Uterus (tissue), 3 donors: ENCODE measurements at regions not wholly inside any gene's neighbourhood (a gene's known extent, or its start where the extent isn't known, plus 50 kb on each side); places are given as distances from the start of the nearest gene placed in this dataset.

Experiments used
- DNase-seq, 2 donors: peaks; one replicate each; pipeline ENCODE4 v3.0.0-alpha.2; 2019 to 2020
- H3K27ac ChIP-seq, 2 donors: fragments of 200-600 bp; sonication (generic); 1 replicate in 1 of 2; 2 replicates in 1 of 2; pipeline ENCODE4 v1.5.1; 2016 to 2018
- H3K27me3 ChIP-seq, 2 donors: fragments of 200-600 bp; sonication (generic); one replicate each; pipeline ENCODE4 v1.5.1; 2018 to 2019; ENCODE audit warnings: control low read depth in 1 of 2
- H3K36me3 ChIP-seq, 2 donors: fragments of 200-600 bp; sonication (generic); one replicate each; pipeline ENCODE4 v1.5.1; 2019; ENCODE audit warnings: control low read depth in 1 of 2
- H3K4me1 ChIP-seq, 2 donors: fragments of 200-600 bp; sonication (generic); one replicate each; pipeline ENCODE4 v1.5.1; 2018 to 2019; ENCODE audit warnings: control low read depth in 1 of 2
- H3K4me3 ChIP-seq, 2 donors: fragments of 200-600 bp; sonication (generic); 1 replicate in 1 of 2; 2 replicates in 1 of 2; pipeline ENCODE4 v1.5.1; 2018 to 2019; ENCODE audit warnings: mild to moderate bottlenecking in 1 of 2
- H3K9me3 ChIP-seq, 2 donors: fragments of 200-600 bp; sonication (generic); one replicate each; pipeline ENCODE4 v1.5.1; 2019; ENCODE audit warnings: control low read depth in 1 of 2
- CTCF ChIP-seq, 4 experiments: fragments of 200-600 bp in 2 of 4; fragments of 450-650 bp in 2 of 4; sonication (generic) in 2 of 4; IDR thresholded peaks; one replicate each; pipeline ENCODE4 v1.5.1; 2016 to 2019; ENCODE audit warnings: antibody characterized with exemption in 4 of 4, mild to moderate bottlenecking in 2 of 4, moderate library complexity in 1 of 4
- POLR2A ChIP-seq, 2 donors: fragments of 450-650 bp; IDR thresholded peaks; one replicate each; pipeline ENCODE4 v1.6.1; 2016; ENCODE audit warnings: antibody characterized with exemption in 2 of 2, mild to moderate bottlenecking in 1 of 2, moderate library complexity in 1 of 2
- intact Hi-C: fragments of 100-400 bp; cut with DNase I; formaldehyde crosslinking; loops from one replicate; pipeline ENCODE4 v1.15.1; 2023; ENCODE audit warnings: low total_unique reads
- donor health status: DM: yes; HTN: yes; CAD: no.

GRCh38 chr1:4928186-4928585 is 273.8 kb downstream of the AJAP1 start:
- intact Hi-C loops = no loop called here
- DNase-seq = no peak

GRCh38 chr1:4924356-4924755 is 269.9 kb downstream of the AJAP1 start:
- intact Hi-C loops = no loop called here
- no peak overlapping the region for H3K27ac ChIP-seq
- DNase-seq = no peak
- H3K27me3 ChIP-seq = no peaks in the 10 kb centered on the region
- H3K36me3 ChIP-seq = no peaks in the 10 kb centered on the region
- TF ChIP-seq POLR2A (IDR thresholded peaks at IDR 0.05) = no peak
- TF ChIP-seq CTCF (IDR thresholded peaks at IDR 0.05) = no peak
- no peaks in the 10 kb centered on the region for H3K4me1 ChIP-seq
- no peak overlapping the region for H3K4me3 ChIP-seq
- H3K9me3 ChIP-seq = no peaks in the 10 kb centered on the region

More at GRCh38 chr1:4928186-4928585, 273.8 kb downstream of the AJAP1 start:
- Histone ChIP-seq H3K4me3 (no peak overlapping the region), H3K36me3 (no peaks in the 10 kb centered on the region), H3K9me3 (no peaks in the 10 kb centered on the region), H3K4me1 (no peaks in the 10 kb centered on the region), H3K27me3 (no peaks in the 10 kb centered on the region), H3K27ac (no peak overlapping the region)
- TF ChIP-seq POLR2A (IDR thresholded peaks at IDR 0.05) (no peak), CTCF (IDR thresholded peaks at IDR 0.05) (no peak)

DNA sequence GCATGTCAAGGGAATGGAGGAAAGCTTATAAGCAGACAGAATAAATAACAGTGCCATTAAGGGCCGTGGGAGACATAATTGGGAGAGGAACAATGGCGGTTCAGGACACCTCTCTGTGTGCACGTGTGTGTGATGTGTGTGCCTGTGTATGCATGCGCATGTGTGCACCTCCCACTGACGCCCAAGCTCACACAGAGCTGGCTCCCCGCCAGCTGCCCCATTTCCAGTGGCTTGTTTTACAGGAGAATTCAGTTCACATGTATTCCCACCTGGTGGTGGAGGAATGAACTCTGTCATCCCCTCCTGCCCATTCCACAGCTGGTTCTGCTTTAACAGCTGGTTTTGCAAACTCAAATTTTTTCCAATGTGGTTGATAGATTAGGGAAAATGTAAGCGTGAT is 262.2 kb downstream of the AJAP1 start:
- no peak overlapping the region for H3K4me3 ChIP-seq
- H3K4me1 ChIP-seq = no peaks in the 10 kb centered on the region
- no peaks in the 10 kb centered on the region for H3K9me3 ChIP-seq
- intact Hi-C loops = no loop called here
- DNase-seq = no peak
- TF ChIP-seq POLR2A (IDR thresholded peaks at IDR 0.05) (no peak), CTCF (IDR thresholded peaks at IDR 0.05) (no peak)
- no peaks in the 10 kb centered on the region for H3K36me3 ChIP-seq
- no peak overlapping the region for H3K27ac ChIP-seq
- no peaks in the 10 kb centered on the region for H3K27me3 ChIP-seq

- H3K27ac ChIP-seq = no peak overlapping the region
- no peaks in the 10 kb centered on the region for H3K9me3 ChIP-seq
- no peaks in the 10 kb centered on the region for H3K27me3 ChIP-seq
- no peak for DNase-seq
- TF ChIP-seq CTCF (IDR thresholded peaks at IDR 0.05) (no peak), POLR2A (IDR thresholded peaks at IDR 0.05) (no peak)
- no peaks in the 10 kb centered on the region for H3K4me1 ChIP-seq
- no peak overlapping the region for H3K4me3 ChIP-seq
- H3K36me3 ChIP-seq = no peaks in the 10 kb centered on the region
- intact Hi-C loops = no loop called here
These were observed 260.7 kb downstream of the AJAP1 start for GRCh38 chr1:4915154-4915553.

DNA sequence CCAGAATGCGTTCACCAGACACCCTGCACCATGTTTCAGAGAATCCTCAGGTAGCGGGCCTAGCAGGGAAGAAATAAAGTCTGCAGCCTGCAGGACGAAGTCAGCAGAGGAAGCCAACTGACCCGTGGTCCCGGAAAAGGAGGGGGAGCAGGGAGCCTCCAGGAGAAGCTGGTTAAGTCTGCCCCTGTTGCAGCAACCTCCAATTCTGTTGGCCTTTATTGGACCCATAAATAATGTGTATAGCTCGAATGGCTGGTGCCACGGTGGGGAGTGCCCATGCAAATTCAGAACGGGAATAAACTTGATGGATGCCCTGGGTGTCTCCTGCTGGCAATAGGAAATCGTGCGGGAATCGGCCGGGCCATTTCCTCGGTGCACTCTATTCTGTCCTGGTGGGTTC is 254.1 kb downstream of the AJAP1 start:
- no peaks in the 10 kb centered on the region for H3K27me3 ChIP-seq
- no peaks in the 10 kb centered on the region for H3K36me3 ChIP-seq
- intact Hi-C loops = no loop called here
- no peak overlapping the region for H3K4me3 ChIP-seq
- H3K9me3 ChIP-seq = no peaks in the 10 kb centered on the region
- H3K4me1 ChIP-seq = no peaks in the 10 kb centered on the region
- no peak for DNase-seq
- H3K27ac ChIP-seq = no peak overlapping the region
- TF ChIP-seq POLR2A (IDR thresholded peaks at IDR 0.05) = no peak
- no peak for TF ChIP-seq CTCF (IDR thresholded peaks at IDR 0.05)
